Upper lobe of left lung (tissue), 4 donors: ENCODE measurements at regions not wholly inside any gene's neighbourhood (a gene's known extent, or its start where the extent isn't known, plus 50 kb on each side); places are given as distances from the start of the nearest gene placed in this dataset.

Experiments
- CTCF ChIP-seq, 6 experiments: fragments of 450-650 bp in 4 of 6; fragments of 200-600 bp in 2 of 6; sonication (generic) in 2 of 6; IDR thresholded peaks; one replicate each; pipeline ENCODE4 v1.5.1; 2016 to 2019; ENCODE audit warnings: antibody characterized with exemption in 6 of 6
- POLR2A ChIP-seq, 4 donors: fragments of 450-650 bp; IDR thresholded peaks; one replicate each; pipeline ENCODE4 v1.5.1; 2016 to 2017; ENCODE audit warnings: antibody characterized with exemption in 4 of 4, mild to moderate bottlenecking in 2 of 4

DNA sequence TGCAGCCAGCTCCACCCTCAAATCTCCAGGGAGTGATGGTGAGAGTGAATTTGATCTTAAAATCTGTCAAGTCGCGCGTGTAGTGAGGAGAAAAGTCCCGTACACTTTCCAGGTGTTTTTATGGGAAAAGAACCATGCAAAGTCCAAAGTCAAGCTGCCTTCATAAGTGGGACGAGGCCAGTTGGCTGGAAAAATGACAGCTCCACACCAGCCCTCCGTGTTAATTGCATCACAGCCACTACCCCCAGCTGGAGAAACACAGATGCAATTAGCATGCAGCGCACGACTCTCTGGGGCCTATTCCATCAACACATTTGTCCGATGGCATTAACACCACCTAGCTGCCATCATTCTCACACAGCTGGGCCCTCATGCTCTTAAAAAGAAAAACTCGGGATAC is 68.4 kb downstream of the KLHDC7A start:
- TF ChIP-seq CTCF (IDR thresholded peaks at IDR 0.05) (no peak), POLR2A (IDR thresholded peaks at IDR 0.05) (no peak)
